Eye (tissue), 1 donor: ENCODE measurements at regions not wholly inside any gene's neighbourhood (a gene's known extent, or its start where the extent isn't known, plus 50 kb on each side); places are given as distances from the start of the nearest gene placed in this dataset.

ENCODE experiments used
- DNase-seq: peaks from one replicate; pipeline ENCODE4 v3.0.0-alpha.2; 2015

DNA sequence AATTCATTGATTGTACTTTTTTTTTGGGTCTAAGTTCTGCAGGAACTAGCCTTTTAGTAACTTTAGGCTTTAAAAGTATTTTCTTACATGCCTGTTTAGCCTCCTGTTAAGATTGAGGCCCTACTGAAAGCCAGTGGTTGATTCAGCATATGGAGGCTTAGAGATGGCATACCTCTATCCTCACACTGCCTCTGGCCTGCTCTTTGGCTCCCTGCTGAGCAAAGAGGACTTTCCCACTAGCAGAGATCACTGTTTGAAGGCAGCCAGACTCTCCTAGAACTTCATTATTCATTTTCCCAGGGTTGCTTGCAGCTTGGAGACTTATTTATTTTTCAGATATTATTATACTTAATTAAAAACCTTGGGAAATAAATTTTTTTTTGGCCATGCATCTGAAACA, 405.6 kb upstream of the MEX3C start:
- DNase-seq: peak; percentile 22

DNA sequence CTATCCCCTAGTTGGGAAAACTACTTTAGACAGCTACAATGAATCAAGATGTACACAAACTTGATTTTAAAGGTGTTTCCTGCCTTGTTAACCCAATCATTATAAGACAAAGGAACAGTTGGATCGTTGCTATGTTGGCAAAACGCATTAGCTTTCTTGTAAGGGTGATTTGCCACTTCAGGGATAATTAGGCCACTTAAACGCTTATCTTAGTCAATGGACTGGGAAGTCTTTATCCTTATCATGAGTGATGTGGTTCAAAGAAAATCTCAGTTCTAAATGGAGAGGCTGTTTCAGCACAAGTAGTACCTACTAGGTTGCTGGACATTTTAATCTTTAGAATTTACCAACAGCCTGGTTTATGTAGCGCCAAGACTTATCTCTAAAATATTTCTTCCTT, 406.1 kb upstream of the MEX3C start:
- peak; percentile 38 for DNase-seq

GRCh38 chr18:51610481-51610880, 413.0 kb upstream of the MEX3C start:
- peak; percentile 85 for DNase-seq

DNA sequence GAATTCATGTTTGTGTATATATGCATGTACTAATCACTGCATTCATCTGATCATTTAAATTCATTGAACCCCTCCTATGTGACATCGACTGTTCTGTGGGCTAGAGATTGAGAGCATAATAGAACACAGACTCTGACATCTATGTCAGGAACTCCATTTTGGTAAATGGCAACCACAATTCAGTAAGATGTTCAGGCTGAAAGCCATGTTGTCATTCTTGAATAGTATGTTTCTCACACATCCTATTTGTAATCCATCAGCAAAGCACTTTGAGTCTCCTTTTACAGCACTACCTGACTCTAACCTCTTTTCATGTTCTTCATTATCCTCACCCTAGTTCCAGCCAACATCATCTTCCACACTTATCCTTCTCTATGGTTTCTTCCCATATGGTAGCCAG, 413.8 kb upstream of the MEX3C start:
- no peak for DNase-seq

DNA sequence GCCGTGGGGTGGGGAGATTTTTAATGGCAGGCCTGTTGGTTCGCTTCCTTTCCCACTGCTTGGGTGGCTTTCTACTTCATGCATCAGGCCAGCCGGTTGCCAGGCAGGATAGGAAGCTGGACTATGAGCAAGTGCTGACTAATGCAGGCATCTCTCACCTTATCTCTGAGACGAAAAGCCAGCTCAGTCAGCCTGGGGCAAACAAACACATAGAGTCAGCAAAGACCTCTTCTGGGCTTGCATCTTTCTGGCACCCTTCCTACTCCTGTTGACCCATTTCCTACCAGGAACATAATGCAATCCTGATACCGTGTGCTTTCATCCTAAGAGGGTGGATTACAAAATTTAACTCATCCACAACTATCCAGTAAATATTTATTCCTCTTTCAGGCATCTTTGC, 416.6 kb upstream of the MEX3C start:
- DNase-seq: no peak

- no peak for DNase-seq
Observed at GRCh38 chr18:51614967-51615571, 417.6 kb upstream of the MEX3C start.

DNA sequence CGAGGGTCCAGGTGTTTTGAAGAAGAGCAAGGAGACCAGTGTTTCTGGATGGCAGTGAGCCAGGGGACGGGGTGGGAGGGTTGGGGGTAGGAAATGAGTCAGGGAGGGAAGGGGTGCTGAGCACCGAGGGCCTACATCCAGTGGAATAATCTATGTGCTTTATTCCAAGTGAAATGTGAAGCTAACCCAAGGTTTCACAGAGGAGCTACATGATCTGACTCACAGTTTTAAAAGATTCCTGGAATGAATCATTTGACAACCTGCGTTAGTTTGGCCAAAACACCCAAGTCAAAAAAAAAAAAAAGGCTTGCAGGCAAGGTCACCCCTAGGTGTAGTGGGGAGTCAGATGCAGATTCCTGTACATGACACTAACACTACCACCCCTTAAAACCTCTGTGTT, 419.7 kb upstream of the MEX3C start:
- no peak for DNase-seq

GRCh38 chr18:51617572-51618260, 420.2 kb upstream of the MEX3C start:
- DNase-seq: no peak

GRCh38 chr18:51619283-51619682, 421.8 kb upstream of the MEX3C start:
- DNase-seq: no peak

DNA sequence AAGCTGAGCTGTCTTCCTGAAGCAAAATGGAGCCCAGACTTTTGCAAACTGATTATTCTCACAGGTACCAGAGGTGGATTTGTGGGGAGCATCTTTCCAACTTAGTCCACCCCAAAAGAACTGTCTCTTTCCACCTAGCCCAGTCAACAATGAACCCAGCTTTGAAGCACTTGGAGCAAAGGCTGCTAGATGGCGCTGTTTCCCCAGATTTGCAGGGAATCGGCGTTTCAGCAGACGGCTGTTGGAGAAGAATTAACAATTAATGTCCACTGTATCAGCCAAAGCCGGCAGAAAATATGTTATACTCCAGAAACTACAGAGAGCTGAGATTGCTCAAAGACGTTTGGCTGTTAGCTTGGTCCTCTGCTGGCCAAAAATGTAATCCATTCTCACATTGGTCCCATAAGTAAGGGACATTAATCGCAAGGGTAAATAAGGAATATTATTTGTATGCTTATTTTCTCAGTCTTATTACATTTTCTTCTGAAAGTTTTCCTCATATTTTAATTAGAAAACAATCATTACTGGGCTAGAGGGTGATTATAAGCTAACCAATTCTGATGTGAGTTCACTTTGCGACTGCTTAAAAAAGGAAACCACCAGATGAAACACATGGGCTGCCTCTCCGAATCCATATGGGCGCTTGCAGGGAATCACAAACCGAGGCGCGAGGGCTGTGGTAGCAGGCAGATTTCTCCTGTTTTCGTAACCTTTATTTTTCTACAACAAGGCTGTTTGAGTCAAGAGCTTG, 423.8 kb upstream of the MEX3C start:
- DNase-seq: peak; percentile 94

DNA sequence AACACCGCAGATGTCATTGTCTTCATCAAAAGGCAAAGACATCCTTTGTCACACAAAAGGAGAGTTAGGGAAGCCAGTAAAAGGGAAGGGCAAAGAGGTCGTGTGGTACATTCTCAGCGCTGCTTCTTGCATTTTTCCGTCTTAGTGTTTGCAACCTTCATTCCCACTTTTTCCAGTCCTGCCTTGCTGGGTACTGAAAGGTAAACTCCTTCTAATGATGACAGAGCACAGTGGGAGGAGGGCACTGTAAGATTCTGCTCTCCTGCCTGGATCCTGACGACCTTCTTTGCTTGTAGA, 424.3 kb upstream of the MEX3C start:
- peak; percentile 55 for DNase-seq

- peak; percentile 82 for DNase-seq
Observed at GRCh38 chr18:51622702-51623101, 425.2 kb upstream of the MEX3C start.

DNA sequence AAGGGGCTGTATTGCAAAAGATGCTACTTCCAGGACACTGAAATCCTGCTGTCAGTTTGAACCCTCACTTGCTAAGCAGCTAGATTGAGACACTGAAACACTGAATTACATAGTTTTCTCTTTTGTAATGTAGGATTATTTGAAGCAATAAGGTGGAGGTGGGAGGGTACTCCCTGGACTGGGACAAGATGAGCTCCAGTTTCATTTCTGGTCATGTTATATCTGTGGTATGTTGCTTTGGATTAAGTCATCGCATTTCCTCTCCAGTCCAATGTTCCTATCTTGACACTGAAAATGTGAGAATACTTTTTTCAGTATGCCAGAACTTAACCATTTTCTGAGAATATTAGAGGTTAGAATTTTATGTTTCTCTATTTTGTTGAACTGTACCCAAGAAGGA, 426.2 kb upstream of the MEX3C start:
- DNase-seq: no peak

- DNase-seq: no peak
Observed at GRCh38 chr18:51630706-51631105, 433.2 kb upstream of the MEX3C start.

GRCh38 chr18:51637881-51638280, 440.4 kb upstream of the MEX3C start:
- no peak for DNase-seq

DNA sequence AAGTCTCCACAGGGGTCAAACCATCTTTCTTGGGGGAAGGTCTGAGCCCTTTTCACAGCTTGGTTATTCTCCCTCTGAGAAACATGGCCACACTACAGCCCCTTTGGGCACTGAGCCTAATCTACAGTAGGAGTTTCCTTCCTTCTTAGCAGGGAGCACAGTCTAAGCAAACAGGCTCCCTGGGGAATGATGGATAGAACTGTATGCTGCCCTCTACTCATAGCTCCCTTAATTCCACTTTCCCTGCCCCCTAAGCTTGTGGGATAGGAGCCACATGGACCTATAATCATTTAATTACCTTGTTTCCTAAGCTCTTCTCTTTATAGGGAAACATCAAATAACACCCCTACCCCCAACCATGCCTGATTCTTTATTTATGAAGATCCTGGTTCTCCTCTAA, 442.1 kb upstream of the MEX3C start:
- DNase-seq: no peak

DNA sequence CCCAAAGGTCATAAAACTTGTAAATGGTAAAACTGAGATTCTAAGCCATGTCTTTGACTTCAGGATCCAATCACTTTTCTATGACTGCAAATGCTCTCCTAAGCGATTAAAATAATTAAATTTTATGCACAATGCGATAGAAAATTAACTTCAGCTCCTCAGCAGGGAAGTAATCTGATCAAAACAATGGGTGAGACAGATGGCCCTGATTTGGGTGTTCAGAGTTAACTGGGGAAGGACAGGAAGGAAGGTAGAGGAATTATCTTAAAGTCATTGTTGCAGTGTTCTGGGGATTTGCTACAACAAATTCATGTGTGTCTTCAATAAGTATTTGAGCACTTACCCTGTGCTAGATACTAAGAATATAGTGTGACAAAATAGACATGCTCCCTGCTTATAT, 446.0 kb upstream of the MEX3C start:
- no peak for DNase-seq

GRCh38 chr18:51645607-51646006, 448.1 kb upstream of the MEX3C start:
- no peak for DNase-seq

DNA sequence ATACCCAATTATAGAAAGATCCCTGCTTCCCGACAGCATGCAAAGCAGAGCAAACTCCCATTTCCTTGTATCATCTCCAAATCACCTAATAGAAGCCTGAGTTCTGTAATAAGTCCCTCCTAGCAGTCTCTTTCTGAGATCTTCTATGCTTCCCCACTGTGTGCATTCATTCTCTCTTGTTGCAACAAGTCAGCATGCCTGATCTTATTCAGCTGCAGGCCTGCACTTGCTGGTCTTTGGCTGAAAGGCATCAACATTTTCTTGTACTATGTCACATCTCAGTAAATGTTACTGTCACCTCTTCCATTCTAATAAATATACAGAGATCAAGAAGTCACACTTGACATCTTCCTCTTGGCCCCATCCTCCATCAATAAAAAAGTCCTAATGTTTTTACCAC, 449.9 kb upstream of the MEX3C start:
- no peak for DNase-seq

GRCh38 chr18:51647942-51648341, 450.5 kb upstream of the MEX3C start:
- no peak for DNase-seq

DNA sequence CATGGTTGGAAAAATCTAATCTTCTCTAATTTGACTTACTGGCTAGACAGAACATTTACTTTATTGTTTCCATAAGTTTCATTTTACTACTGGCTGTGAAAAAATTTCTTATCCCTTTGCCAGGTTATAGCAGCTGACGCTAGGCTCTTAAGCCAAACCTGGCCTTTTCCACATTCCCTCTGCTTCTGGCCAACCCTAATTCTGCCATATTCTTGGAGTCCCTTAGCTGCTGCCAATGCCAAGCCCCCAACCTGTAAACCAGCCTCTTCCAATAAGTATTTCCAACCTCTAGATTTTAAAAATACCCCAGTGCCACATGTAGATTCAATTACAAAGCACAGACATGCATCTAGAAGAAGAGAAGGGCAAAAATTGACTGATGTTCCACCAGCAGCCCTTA, 452.3 kb upstream of the MEX3C start:
- DNase-seq: no peak

DNA sequence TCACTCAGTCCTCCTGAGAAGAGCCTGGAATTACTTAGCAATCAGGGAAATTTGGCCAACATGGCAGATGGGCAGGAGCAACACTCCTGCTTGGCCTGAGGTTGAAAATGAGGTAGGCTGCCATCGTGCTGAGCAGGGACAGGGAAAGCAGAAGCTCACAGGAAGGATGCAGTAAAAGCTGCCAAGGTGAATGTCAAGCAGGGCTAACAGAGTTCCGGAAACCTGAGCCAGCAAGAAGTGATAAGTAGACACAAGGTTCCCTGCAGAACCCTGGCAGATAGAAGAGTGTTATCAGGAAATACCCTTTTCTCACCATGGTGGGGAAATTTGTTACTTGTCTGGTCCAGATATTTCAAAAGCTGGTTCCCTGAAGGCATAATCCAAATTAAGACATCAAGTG, 454.3 kb upstream of the MEX3C start:
- DNase-seq: no peak

GRCh38 chr18:51653507-51654213, 456.2 kb upstream of the MEX3C start:
- no peak for DNase-seq
